GM12878 (cell line): ENCODE measurements at regions not wholly inside any gene's neighbourhood (a gene's known extent, or its start where the extent isn't known, plus 50 kb on each side); places are given as distances from the start of the nearest gene placed in this dataset.

Experiments
- ATAC-seq: fragments of 200-7000 bp; cut with Tn5 transposase; 3 replicates; pipeline ENCODE4 v1.9.1; 2020; ENCODE audit warnings: mild to moderate bottlenecking, moderate library complexity
- BruUV-seq: library from RNA; stranded (reverse); fragments of 400-500 nt; replicated peaks from 2 replicates; lab custom pipeline; 2021; lab: Mats Ljungman, UMichigan
- CTCF ChIA-PET: fragments of 300-600 bp; sonication (Branson Sonifier 250); formaldehyde crosslinking; extraction: SDS; loops from one replicate; lab custom pipeline; 2021; ENCODE audit warnings: inconsistent platforms; lab: Yijun Ruan, JAX
- POLR2A ChIA-PET: fragments of 350-600 bp; formaldehyde crosslinking; extraction: SDS; loops from one replicate; lab custom pipeline; 2021; ENCODE audit warnings: inconsistent platforms; lab: Charles Lee
- RAD21 ChIA-PET: fragments of 300-600 bp; sonication (Branson Sonifier 250); formaldehyde crosslinking; loops from one replicate; lab custom pipeline; 2023; ENCODE audit warnings: antibody characterized with exemption; ENCODE audit not compliant: unreplicated experiment; lab: Charles Lee
- SMC1A ChIA-PET: fragments of 300-600 bp; sonication (Branson Sonifier 250); formaldehyde crosslinking; loops from one replicate; lab custom pipeline; 2023; ENCODE audit not compliant: unreplicated experiment, uncharacterized antibody; lab: Charles Lee
- DNase-seq: peaks from one replicate; pipeline ENCODE4 v3.0.0-alpha.2; 2011; ENCODE audit warnings: low read depth, low spot score
- FAIRE-seq: peaks from 3 replicates; lab custom pipeline; 2011; peaks lifted over from hg19 to GRCh38; lab: Jason Lieb, UNC
- H2AFZ ChIP-seq: 2 replicates; pipeline ENCODE4 v1.6.0; 2011; ENCODE audit warnings: low read depth, low read length, control low read depth; ENCODE audit not compliant: control insufficient read depth
- H3K27ac ChIP-seq: 2 replicates; pipeline ENCODE4 v1.5.1; 2011; ENCODE audit warnings: control low read depth; ENCODE audit not compliant: control insufficient read depth, insufficient read depth
- H3K27me3 ChIP-seq, 2 experiments: replicated peaks in 1 of 2; 2 replicates each; pipeline versions ENCODE4 v1.6.0 to v1.6.1; 2011; ENCODE audit warnings: low read length in 1 of 2; ENCODE audit not compliant: control insufficient read depth in 2 of 2, insufficient read depth in 2 of 2
- H3K36me3 ChIP-seq, 2 experiments: 2 replicates each; pipeline ENCODE4 v1.5.1; 2011; ENCODE audit warnings: low read length in 1 of 2; ENCODE audit not compliant: control insufficient read depth in 2 of 2, insufficient read depth in 2 of 2
- H3K4me1 ChIP-seq: 2 replicates; pipeline ENCODE4 v1.6.1; 2011; ENCODE audit warnings: mild to moderate bottlenecking, low read length, moderate library complexity, mixed read lengths; ENCODE audit not compliant: control insufficient read depth, insufficient read depth
- H3K4me2 ChIP-seq: 2 replicates; pipeline ENCODE4 v1.6.0; 2011; ENCODE audit warnings: control low read depth; ENCODE audit not compliant: control insufficient read depth, insufficient read depth
- H3K4me3 ChIP-seq: fragments of 200-600 bp; sonication (generic); 2 replicates; pipeline ENCODE4 v1.5.1; 2016
- H3K79me2 ChIP-seq: 2 replicates; pipeline ENCODE4 v1.6.0; 2011; ENCODE audit warnings: low read length; ENCODE audit not compliant: control insufficient read depth, insufficient read depth
- H3K9ac ChIP-seq: 2 replicates; pipeline ENCODE4 v1.8.0; 2011; ENCODE audit warnings: low read length, control low read depth, mixed read lengths; ENCODE audit not compliant: control insufficient read depth, insufficient read depth
- H3K9me3 ChIP-seq: replicated peaks from 3 replicates; pipeline ENCODE4 v1.5.1; 2011; ENCODE audit warnings: mild to moderate bottlenecking, low read length; ENCODE audit not compliant: control insufficient read depth, insufficient read depth
- H4K20me1 ChIP-seq: 2 replicates; pipeline ENCODE4 v1.6.0; 2011; ENCODE audit not compliant: control insufficient read depth, insufficient read depth
- CHD1 ChIP-seq: IDR thresholded peaks from 2 replicates; pipeline ENCODE4 v1.6.1; 2012; ENCODE audit warnings: low read depth, low read length, improper control_type of control experiment
- ESRRA ChIP-seq: IDR thresholded peaks from 2 replicates; pipeline ENCODE4 v1.6.1; 2012; ENCODE audit warnings: mild to moderate bottlenecking, low read length, improper control_type of control experiment
- IRF3 ChIP-seq: fragments of 450-650 bp; IDR thresholded peaks from 2 replicates; pipeline ENCODE4 v1.6.1; 2014; ENCODE audit warnings: mild to moderate bottlenecking
- LARP7 ChIP-seq: fragments of 450-650 bp; IDR thresholded peaks from 2 replicates; pipeline ENCODE4 v1.6.1; 2017; ENCODE audit warnings: mild to moderate bottlenecking
- MAX ChIP-seq: IDR thresholded peaks from 2 replicates; pipeline ENCODE4 v1.6.1; 2012; ENCODE audit warnings: low read depth, low read length, improper control_type of control experiment
- MTA3 ChIP-seq: IDR thresholded peaks from 2 replicates; pipeline ENCODE4 v1.6.1; 2012; ENCODE audit warnings: low read length, inconsistent platforms, borderline replicate concordance
- RELB ChIP-seq: fragments of 450-650 bp; IDR thresholded peaks from 2 replicates; pipeline ENCODE4 v1.6.1; 2017; ENCODE audit warnings: low read depth, mild to moderate bottlenecking, moderate library complexity
- SREBF2 ChIP-seq: IDR thresholded peaks from 2 replicates; pipeline ENCODE4 v1.6.1; 2012; ENCODE audit warnings: mild to moderate bottlenecking, low read length
- SUZ12 ChIP-seq: fragments of 200-600 bp; sonication (generic); IDR thresholded peaks from one replicate; pipeline ENCODE4 v1.6.1; 2018; ENCODE audit warnings: antibody characterized with exemption, mild to moderate bottlenecking; ENCODE audit not compliant: unreplicated experiment
- ZBTB4 ChIP-seq: fragments of 450-650 bp; formaldehyde crosslinking; IDR thresholded peaks from 2 replicates; pipeline ENCODE4 v1.4.0; 2022; ENCODE audit warnings: mild to moderate bottlenecking, moderate library complexity
- ZNF274 ChIP-seq: IDR thresholded peaks from one replicate; pipeline ENCODE4 v1.8.0; 2011; ENCODE audit not compliant: insufficient read length, insufficient read depth
- ZNF384 ChIP-seq: IDR thresholded peaks from 2 replicates; pipeline ENCODE4 v1.6.1; 2012; ENCODE audit warnings: low read depth, mild to moderate bottlenecking, low read length, improper control_type of control experiment, borderline replicate concordance
- ZNF687 ChIP-seq: fragments of 450-650 bp; IDR thresholded peaks from 2 replicates; pipeline ENCODE4 v1.6.1; 2017; ENCODE audit warnings: mild to moderate bottlenecking, moderate library complexity
- WGBS: methylation state at CpG from one replicate; pipeline ENCODE4 v1.1.6; 2016; ENCODE audit warnings: low lambda C conversion rate; ENCODE audit not compliant: insufficient replicate concordance, insufficient coverage; ENCODE audit errors: missing lambda C conversion rate; 5-methylcytosine and 5-hydroxymethylcytosine counted together
- in situ Hi-C: fragments of 300-500 bp; cut with MboI; formaldehyde crosslinking; loops from 9 replicates; pipeline ENCODE4 v1.14.3; 2018; ENCODE audit warnings: mixed read lengths
- intact Hi-C: fragments of 100-400 bp; cut with micrococcal nuclease; formaldehyde crosslinking; loops from one replicate; pipeline ENCODE4 v1.14.2; 2022; ENCODE audit not compliant: unreplicated experiment

GRCh38 chr20:12047838-12048432 is 130.2 kb downstream of the BTBD3 start (continued):
- TF ChIP-seq IRF3 = no peak
- no peak for TF ChIP-seq LARP7
- TF ChIP-seq ZNF384 = no peak
- no peak for TF ChIP-seq SREBF2
- no peak for TF ChIP-seq RELB

GRCh38 chr20:12049125-12049524 is 131.4 kb downstream of the BTBD3 start:
- H3K4me1 ChIP-seq = no peaks in the 10 kb centered on the region
- SMC1A ChIA-PET = no interaction called here
- intact Hi-C loops (no loop called here), in situ Hi-C loops (no loop called here)
- H3K4me2 ChIP-seq = no peak overlapping the region
- H3K79me2 ChIP-seq = no peaks in the 10 kb centered on the region
- no peak overlapping the region for H2AFZ ChIP-seq
- no peaks in the 10 kb centered on the region for H3K36me3 ChIP-seq
- RAD21 ChIA-PET = no interaction called here
- CTCF ChIA-PET = no interaction called here
- POLR2A ChIA-PET = no interaction called here
- BruUV-seq = no TSS peak
- WGBS = 15% methylated on average over 2 of the region's 2 CpGs
- no peaks in the 10 kb centered on the region for H4K20me1 ChIP-seq
- no peak overlapping the region for H3K27ac ChIP-seq
- H3K27me3 ChIP-seq = no peaks in the 10 kb centered on the region
- no peak overlapping the region for H3K4me3 ChIP-seq
- H3K9me3 ChIP-seq = no peaks in the 10 kb centered on the region; the same call in 2 of the 3 replicates
- ATAC-seq = no peak
- DNase-seq = no peak
- no peak for FAIRE-seq
- no peak overlapping the region for H3K9ac ChIP-seq
- TF ChIP-seq ZBTB4 (no peak), ZNF687 (no peak), MTA3 (no peak), SUZ12 (no peak), MAX (no peak), CHD1 (no peak), ZNF274 (no peak), ESRRA (no peak)
